ENCODE measurements at regions not wholly inside any gene's neighbourhood (a gene's known extent, or its start where the extent isn't known, plus 50 kb on each side); places are given as distances from the start of the nearest gene placed in this dataset.
A peak's percentile ranks its signal among the peaks of the same experiment; 100 is the strongest.

- peak; percentile 21 for DNase-seq
Measured at GRCh38 chr2:43050866-43051265, 175.5 kb downstream of the ZFP36L2 start.

GRCh38 chr2:43049836-43050801 lies 176.3 kb downstream of the ZFP36L2 start:
- DNase-seq = peak; percentile 78

- peak; percentile 47 for DNase-seq
Measured at GRCh38 chr2:43047187-43047780, 179.1 kb downstream of the ZFP36L2 start.

- DNase-seq = peak; percentile 17
Measured at GRCh38 chr2:43045866-43046265, 180.5 kb downstream of the ZFP36L2 start.

GRCh38 chr2:43044093-43044681 lies 182.2 kb downstream of the ZFP36L2 start:
- DNase-seq = no peak

- DNase-seq = no peak
Measured at GRCh38 chr2:43043553-43043870, 182.9 kb downstream of the ZFP36L2 start.

- DNase-seq = peak; percentile 94
Measured at GRCh38 chr2:43041661-43042360, 184.6 kb downstream of the ZFP36L2 start.

GRCh38 chr2:43041173-43041591 lies 185.2 kb downstream of the ZFP36L2 start:
- no peak for DNase-seq

- no peak for DNase-seq
Measured at GRCh38 chr2:43040084-43040854, 186.1 kb downstream of the ZFP36L2 start.

GRCh38 chr2:43039376-43040080 lies 186.9 kb downstream of the ZFP36L2 start:
- DNase-seq = no peak

GRCh38 chr2:43038696-43039094 lies 187.7 kb downstream of the ZFP36L2 start:
- DNase-seq = no peak

- DNase-seq = no peak
Measured at GRCh38 chr2:43038034-43038695, 188.2 kb downstream of the ZFP36L2 start.

- DNase-seq = no peak
Measured at GRCh38 chr2:43035922-43036321, 190.5 kb downstream of the ZFP36L2 start.

GRCh38 chr2:43034921-43035320 lies 191.5 kb downstream of the ZFP36L2 start:
- DNase-seq = peak; percentile 3

GRCh38 chr2:43034242-43034619 lies 192.2 kb downstream of the ZFP36L2 start:
- no peak for DNase-seq

GRCh38 chr2:43033466-43034241 lies 192.8 kb downstream of the ZFP36L2 start:
- no peak for DNase-seq

GRCh38 chr2:43033016-43033270 lies 193.5 kb downstream of the ZFP36L2 start:
- no peak for DNase-seq

GRCh38 chr2:43032213-43033015 lies 194.0 kb downstream of the ZFP36L2 start:
- peak; percentile 88 for DNase-seq

GRCh38 chr2:43031471-43032212 lies 194.8 kb downstream of the ZFP36L2 start:
- DNase-seq = no peak

Measured in femur (tissue), 1 donor.